ENCODE measurements at regions not wholly inside any gene's neighbourhood (a gene's known extent, or its start where the extent isn't known, plus 50 kb on each side); places are given as distances from the start of the nearest gene placed in this dataset.

- DNase-seq (ENCODE audit: low read depth, low spot score): no peak
These were observed 99.6 kb downstream of the LURAP1L start for GRCh38 chr9:12874395-12874794.

GRCh38 chr9:12875191-12875590 lies 100.4 kb downstream of the LURAP1L start:
- H3K4me3 ChIP-seq (ENCODE audit: low read length): no peak overlapping the region
- no peak for DNase-seq (ENCODE audit: low read depth, low spot score)

More at GRCh38 chr9:12874395-12874794, 99.6 kb downstream of the LURAP1L start:
- H3K4me3 ChIP-seq (ENCODE audit: low read length): no peak overlapping the region

- no peak for DNase-seq (ENCODE audit: low read depth, low spot score)
- no peak overlapping the region for H3K4me3 ChIP-seq (ENCODE audit: low read length)
These were observed 102.1 kb downstream of the LURAP1L start for GRCh38 chr9:12876872-12877271.

GRCh38 chr9:12878351-12878978 lies 103.6 kb downstream of the LURAP1L start:
- DNase-seq (ENCODE audit: low read depth, low spot score): no peak

GRCh38 chr9:12879961-12880360 lies 105.1 kb downstream of the LURAP1L start:
- H3K4me3 ChIP-seq (ENCODE audit: low read length): no peak overlapping the region
- DNase-seq (ENCODE audit: low read depth, low spot score): no peak

More at GRCh38 chr9:12878351-12878978, 103.6 kb downstream of the LURAP1L start:
- no peak overlapping the region for H3K4me3 ChIP-seq (ENCODE audit: low read length)

- H3K4me3 ChIP-seq (ENCODE audit: low read length): no peak overlapping the region
- DNase-seq (ENCODE audit: low read depth, low spot score): no peak
These were observed 105.7 kb downstream of the LURAP1L start for GRCh38 chr9:12880406-12881015.

GRCh38 chr9:12882430-12882829 lies 107.6 kb downstream of the LURAP1L start:
- no peak for DNase-seq (ENCODE audit: low read depth, low spot score)
- no peak overlapping the region for H3K4me3 ChIP-seq (ENCODE audit: low read length)

- DNase-seq (ENCODE audit: low read depth, low spot score): no peak
- no peak overlapping the region for H3K4me3 ChIP-seq (ENCODE audit: low read length)
These were observed 110.0 kb downstream of the LURAP1L start for GRCh38 chr9:12884736-12885395.

GRCh38 chr9:12889402-12890106 lies 114.7 kb downstream of the LURAP1L start:
- H3K4me3 ChIP-seq (ENCODE audit: low read length): no peak overlapping the region
- no peak for DNase-seq (ENCODE audit: low read depth, low spot score)

- H3K4me3 ChIP-seq (ENCODE audit: low read length): no peak overlapping the region
- no peak for DNase-seq (ENCODE audit: low read depth, low spot score)
These were observed 116.8 kb downstream of the LURAP1L start for GRCh38 chr9:12891588-12891987.

- no peak for DNase-seq (ENCODE audit: low read depth, low spot score)
- no peak overlapping the region for H3K4me3 ChIP-seq (ENCODE audit: low read length)
These were observed 128.5 kb downstream of the LURAP1L start for GRCh38 chr9:12903316-12903715.

GRCh38 chr9:12904261-12905000 lies 129.6 kb downstream of the LURAP1L start:
- H3K4me3 ChIP-seq (ENCODE audit: low read length): no peak overlapping the region
- no peak for DNase-seq (ENCODE audit: low read depth, low spot score)

GRCh38 chr9:12906646-12907045 lies 131.8 kb downstream of the LURAP1L start:
- no peak for DNase-seq (ENCODE audit: low read depth, low spot score)
- no peak overlapping the region for H3K4me3 ChIP-seq (ENCODE audit: low read length)

- no peak for DNase-seq (ENCODE audit: low read depth, low spot score)
- H3K4me3 ChIP-seq (ENCODE audit: low read length): no peak overlapping the region
These were observed 134.1 kb downstream of the LURAP1L start for GRCh38 chr9:12908895-12909294.

- no peak for DNase-seq (ENCODE audit: low read depth, low spot score)
- H3K4me3 ChIP-seq (ENCODE audit: low read length): no peak overlapping the region
These were observed 140.6 kb downstream of the LURAP1L start for GRCh38 chr9:12915366-12915954.

GRCh38 chr9:12916042-12916441 lies 141.2 kb downstream of the LURAP1L start:
- no peak for DNase-seq (ENCODE audit: low read depth, low spot score)
- H3K4me3 ChIP-seq (ENCODE audit: low read length): no peak overlapping the region

- no peak overlapping the region for H3K4me3 ChIP-seq (ENCODE audit: low read length)
- DNase-seq (ENCODE audit: low read depth, low spot score): no peak
These were observed 145.6 kb downstream of the LURAP1L start for GRCh38 chr9:12920437-12920836.

GRCh38 chr9:12921621-12922020 lies 146.8 kb downstream of the LURAP1L start:
- no peak for DNase-seq (ENCODE audit: low read depth, low spot score)
- no peak overlapping the region for H3K4me3 ChIP-seq (ENCODE audit: low read length)

All from Jurkat, Clone E6-1 (cell line).